ENCODE measurements at regions not wholly inside any gene's neighbourhood (a gene's known extent, or its start where the extent isn't known, plus 50 kb on each side); places are given as distances from the start of the nearest gene placed in this dataset.

- Histone ChIP-seq H3K27ac (ENCODE audit: poor library complexity, severe bottlenecking) (no peak overlapping the region), H3K36me3 (ENCODE audit: low read depth) (no peaks in the 10 kb centered on the region), H3K4me1 (ENCODE audit: insufficient read depth, poor library complexity, severe bottlenecking) (no peaks in the 10 kb centered on the region), H3K9me3 (ENCODE audit: severe bottlenecking) (no peaks in the 10 kb centered on the region), H3K27me3 (ENCODE audit: insufficient read depth, poor library complexity, severe bottlenecking) (no peaks in the 10 kb centered on the region), H3K4me3 (ENCODE audit: severe bottlenecking) (no peak overlapping the region)
- ATAC-seq (ENCODE audit: low read depth) (no peak), DNase-seq (ENCODE audit: low spot score) (no peak)
- TF ChIP-seq, protein P1, sequence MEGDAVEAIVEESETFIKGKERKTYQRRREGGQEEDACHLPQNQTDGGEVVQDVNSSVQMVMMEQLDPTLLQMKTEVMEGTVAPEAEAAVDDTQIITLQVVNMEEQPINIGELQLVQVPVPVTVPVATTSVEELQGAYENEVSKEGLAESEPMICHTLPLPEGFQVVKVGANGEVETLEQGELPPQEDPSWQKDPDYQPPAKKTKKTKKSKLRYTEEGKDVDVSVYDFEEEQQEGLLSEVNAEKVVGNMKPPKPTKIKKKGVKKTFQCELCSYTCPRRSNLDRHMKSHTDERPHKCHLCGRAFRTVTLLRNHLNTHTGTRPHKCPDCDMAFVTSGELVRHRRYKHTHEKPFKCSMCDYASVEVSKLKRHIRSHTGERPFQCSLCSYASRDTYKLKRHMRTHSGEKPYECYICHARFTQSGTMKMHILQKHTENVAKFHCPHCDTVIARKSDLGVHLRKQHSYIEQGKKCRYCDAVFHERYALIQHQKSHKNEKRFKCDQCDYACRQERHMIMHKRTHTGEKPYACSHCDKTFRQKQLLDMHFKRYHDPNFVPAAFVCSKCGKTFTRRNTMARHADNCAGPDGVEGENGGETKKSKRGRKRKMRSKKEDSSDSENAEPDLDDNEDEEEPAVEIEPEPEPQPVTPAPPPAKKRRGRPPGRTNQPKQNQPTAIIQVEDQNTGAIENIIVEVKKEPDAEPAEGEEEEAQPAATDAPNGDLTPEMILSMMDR (IDR thresholded peaks at IDR 0.05; ENCODE audit: poor library complexity, severe bottlenecking) = no peak
Measured at GRCh38 chr2:80737047-80737446, 432.5 kb upstream of the LRRTM1 start.

- no peak overlapping the region for H3K4me3 ChIP-seq (ENCODE audit: severe bottlenecking)
- H3K4me1 ChIP-seq (ENCODE audit: insufficient read depth, poor library complexity, severe bottlenecking) = no peaks in the 10 kb centered on the region
- DNase-seq (ENCODE audit: low spot score) (no peak), ATAC-seq (ENCODE audit: low read depth) (no peak)
- H3K36me3 ChIP-seq (ENCODE audit: low read depth) = no peaks in the 10 kb centered on the region
- TF ChIP-seq, protein P1 (IDR thresholded peaks at IDR 0.05; ENCODE audit: poor library complexity, severe bottlenecking) = no peak
- H3K27me3 ChIP-seq (ENCODE audit: insufficient read depth, poor library complexity, severe bottlenecking) = no peaks in the 10 kb centered on the region
- no peak overlapping the region for H3K27ac ChIP-seq (ENCODE audit: poor library complexity, severe bottlenecking)
- no peaks in the 10 kb centered on the region for H3K9me3 ChIP-seq (ENCODE audit: severe bottlenecking)
Measured at GRCh38 chr2:80725001-80725400, 420.4 kb upstream of the LRRTM1 start.

GRCh38 chr2:80722803-80723202, 418.3 kb upstream of the LRRTM1 start:
- H3K27ac ChIP-seq (ENCODE audit: poor library complexity, severe bottlenecking) = no peak overlapping the region
- DNase-seq (ENCODE audit: low spot score) = no peak
- H3K4me1 ChIP-seq (ENCODE audit: insufficient read depth, poor library complexity, severe bottlenecking) = no peaks in the 10 kb centered on the region
- no peaks in the 10 kb centered on the region for H3K9me3 ChIP-seq (ENCODE audit: severe bottlenecking)
- no peaks in the 10 kb centered on the region for H3K27me3 ChIP-seq (ENCODE audit: insufficient read depth, poor library complexity, severe bottlenecking)
- H3K36me3 ChIP-seq (ENCODE audit: low read depth) = no peaks in the 10 kb centered on the region
- no peak overlapping the region for H3K4me3 ChIP-seq (ENCODE audit: severe bottlenecking)
- TF ChIP-seq, protein P1 (IDR thresholded peaks at IDR 0.05; ENCODE audit: poor library complexity, severe bottlenecking) = no peak
- no peak for ATAC-seq (ENCODE audit: low read depth)

GRCh38 chr2:80719607-80720006, 415.1 kb upstream of the LRRTM1 start:
- DNase-seq (ENCODE audit: low spot score) (no peak), ATAC-seq (ENCODE audit: low read depth) (no peak)
- H3K27me3 ChIP-seq (ENCODE audit: insufficient read depth, poor library complexity, severe bottlenecking) = no peaks in the 10 kb centered on the region
- no peaks in the 10 kb centered on the region for H3K36me3 ChIP-seq (ENCODE audit: low read depth)
- H3K4me3 ChIP-seq (ENCODE audit: severe bottlenecking) = no peak overlapping the region
- no peaks in the 10 kb centered on the region for H3K9me3 ChIP-seq (ENCODE audit: severe bottlenecking)
- H3K27ac ChIP-seq (ENCODE audit: poor library complexity, severe bottlenecking) = no peak overlapping the region
- TF ChIP-seq, protein P1 (IDR thresholded peaks at IDR 0.05; ENCODE audit: poor library complexity, severe bottlenecking) = no peak
- no peaks in the 10 kb centered on the region for H3K4me1 ChIP-seq (ENCODE audit: insufficient read depth, poor library complexity, severe bottlenecking)

GRCh38 chr2:80715433-80715832, 410.9 kb upstream of the LRRTM1 start:
- Histone ChIP-seq H3K9me3 (ENCODE audit: severe bottlenecking) (no peaks in the 10 kb centered on the region), H3K36me3 (ENCODE audit: low read depth) (no peaks in the 10 kb centered on the region), H3K27ac (ENCODE audit: poor library complexity, severe bottlenecking) (no peak overlapping the region), H3K4me1 (ENCODE audit: insufficient read depth, poor library complexity, severe bottlenecking) (no peaks in the 10 kb centered on the region), H3K27me3 (ENCODE audit: insufficient read depth, poor library complexity, severe bottlenecking) (no peaks in the 10 kb centered on the region), H3K4me3 (ENCODE audit: severe bottlenecking) (no peak overlapping the region)
- ATAC-seq (ENCODE audit: low read depth) (no peak), DNase-seq (ENCODE audit: low spot score) (no peak)
- TF ChIP-seq, protein P1 (IDR thresholded peaks at IDR 0.05; ENCODE audit: poor library complexity, severe bottlenecking) = no peak

All from RWPE2 (cell line).